ENCODE measurements at regions not wholly inside any gene's neighbourhood (a gene's known extent, or its start where the extent isn't known, plus 50 kb on each side); places are given as distances from the start of the nearest gene placed in this dataset.

DNA sequence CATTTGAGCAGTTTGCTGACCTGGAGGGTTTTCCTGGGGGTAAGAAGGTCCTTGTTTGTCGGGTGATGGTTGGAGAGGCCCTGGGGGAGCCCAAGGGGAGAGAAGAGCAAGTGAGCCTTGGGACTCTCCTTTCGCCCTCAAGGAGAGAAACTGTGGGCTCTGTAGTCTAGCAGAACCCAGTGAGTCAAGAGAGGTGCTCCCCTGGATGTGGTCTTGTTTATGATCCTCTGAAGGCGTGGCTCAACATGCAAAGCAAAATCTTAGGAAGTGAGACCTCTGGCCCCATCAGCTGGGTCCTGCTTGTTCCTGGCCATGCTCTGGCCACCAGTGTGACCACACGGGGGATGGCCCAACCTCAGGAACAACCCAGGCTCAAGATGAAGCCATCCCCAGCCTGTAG is 66.5 kb upstream of the ALX4 start (continued):
- no peak for TF ChIP-seq MTA2 (IDR thresholded peaks at IDR 0.05; ENCODE audit: low read depth)

DNA sequence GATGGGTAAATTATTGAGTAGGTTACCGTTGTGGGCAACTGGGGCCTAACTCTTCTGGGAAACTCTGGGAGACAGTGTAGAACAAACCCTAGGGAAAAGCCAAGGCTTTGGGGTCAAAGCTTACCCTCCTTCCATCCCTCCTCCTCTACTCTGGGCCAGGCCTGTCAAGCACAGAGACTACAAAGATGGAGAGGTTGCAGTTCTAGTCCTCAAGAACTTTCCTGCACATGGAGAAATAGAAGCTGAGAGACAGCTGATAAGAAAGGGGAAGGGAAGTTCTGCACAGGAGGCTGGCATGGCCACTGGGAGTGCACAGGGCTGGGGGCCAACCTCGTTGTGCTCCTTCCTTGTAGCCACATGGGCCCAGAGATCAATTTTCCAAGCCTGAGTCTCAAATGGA is 67.2 kb upstream of the ALX4 start:
- Histone ChIP-seq H3K4me2 (ENCODE audit: control insufficient read depth, insufficient read depth) (no peak overlapping the region), H4K20me1 (ENCODE audit: control insufficient read depth, insufficient read depth) (no peaks in the 10 kb centered on the region), H3K27me3 (replicated peaks in 1 of 2; ENCODE audit: control insufficient read depth in 2 of 2, insufficient read depth in 2 of 2, low read length in 1 of 2) (no peaks in the 10 kb centered on the region; a peak in 1 of 4 replicates), H3K36me3 (ENCODE audit: control insufficient read depth in 2 of 2, insufficient read depth in 2 of 2, low read length in 1 of 2) (no peaks in the 10 kb centered on the region), H3K27ac (ENCODE audit: control insufficient read depth, insufficient read depth) (no peak overlapping the region), H3K4me1 (ENCODE audit: control insufficient read depth, insufficient read depth, low read length) (no peaks in the 10 kb centered on the region), H3K9ac (ENCODE audit: control insufficient read depth, insufficient read depth, low read length) (no peak overlapping the region), H3K4me3 (no peak overlapping the region), H3K9me3 (replicated peaks; ENCODE audit: control insufficient read depth, insufficient read depth, low read length) (no peaks in the 10 kb centered on the region; the same call in 2 of the 3 replicates), H3K79me2 (ENCODE audit: control insufficient read depth, insufficient read depth, low read length) (no peaks in the 10 kb centered on the region), H2AFZ (ENCODE audit: control insufficient read depth, low read depth, low read length) (no peak overlapping the region)
- ChIA-PET SMC1A (ENCODE audit: uncharacterized antibody, unreplicated experiment) (no interaction called here), POLR2A (no interaction called here), RAD21 (ENCODE audit: unreplicated experiment) (no interaction called here), CTCF (no interaction called here)
- in situ Hi-C loops (cut with MboI) (no loop called here), intact Hi-C loops (cut with micrococcal nuclease; ENCODE audit: unreplicated experiment) (no loop called here)
- BruUV-seq (replicated peaks), result no TSS peak
- FAIRE-seq (no peak), ATAC-seq (no peak), DNase-seq (ENCODE audit: low read depth, low spot score) (no peak)
- 32% methylated on average over 2 of the region's 2 CpGs for WGBS (ENCODE audit: insufficient coverage, insufficient replicate concordance, low lambda C conversion rate, missing lambda C conversion rate)
- no peak for TF ChIP-seq MEF2B (IDR thresholded peaks at IDR 0.05; ENCODE audit: partially characterized antibody, poor library complexity, severe bottlenecking)
- no peak for TF ChIP-seq ZNF217 (IDR thresholded peaks at IDR 0.05)
- TF ChIP-seq, protein P1, sequence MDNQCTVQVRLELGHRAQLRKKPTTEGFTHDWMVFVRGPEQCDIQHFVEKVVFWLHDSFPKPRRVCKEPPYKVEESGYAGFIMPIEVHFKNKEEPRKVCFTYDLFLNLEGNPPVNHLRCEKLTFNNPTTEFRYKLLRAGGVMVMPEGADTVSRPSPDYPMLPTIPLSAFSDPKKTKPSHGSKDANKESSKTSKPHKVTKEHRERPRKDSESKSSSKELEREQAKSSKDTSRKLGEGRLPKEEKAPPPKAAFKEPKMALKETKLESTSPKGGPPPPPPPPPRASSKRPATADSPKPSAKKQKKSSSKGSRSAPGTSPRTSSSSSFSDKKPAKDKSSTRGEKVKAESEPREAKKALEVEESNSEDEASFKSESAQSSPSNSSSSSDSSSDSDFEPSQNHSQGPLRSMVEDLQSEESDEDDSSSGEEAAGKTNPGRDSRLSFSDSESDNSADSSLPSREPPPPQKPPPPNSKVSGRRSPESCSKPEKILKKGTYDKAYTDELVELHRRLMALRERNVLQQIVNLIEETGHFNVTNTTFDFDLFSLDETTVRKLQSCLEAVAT (IDR thresholded peaks at IDR 0.05), result no peak
- no peak for TF ChIP-seq TCF12 (IDR thresholded peaks at IDR 0.05; ENCODE audit: low read depth, low read length)
- TF ChIP-seq ZNF207 (IDR thresholded peaks at IDR 0.05; ENCODE audit: borderline replicate concordance), result no peak
- TF ChIP-seq, protein P2, sequence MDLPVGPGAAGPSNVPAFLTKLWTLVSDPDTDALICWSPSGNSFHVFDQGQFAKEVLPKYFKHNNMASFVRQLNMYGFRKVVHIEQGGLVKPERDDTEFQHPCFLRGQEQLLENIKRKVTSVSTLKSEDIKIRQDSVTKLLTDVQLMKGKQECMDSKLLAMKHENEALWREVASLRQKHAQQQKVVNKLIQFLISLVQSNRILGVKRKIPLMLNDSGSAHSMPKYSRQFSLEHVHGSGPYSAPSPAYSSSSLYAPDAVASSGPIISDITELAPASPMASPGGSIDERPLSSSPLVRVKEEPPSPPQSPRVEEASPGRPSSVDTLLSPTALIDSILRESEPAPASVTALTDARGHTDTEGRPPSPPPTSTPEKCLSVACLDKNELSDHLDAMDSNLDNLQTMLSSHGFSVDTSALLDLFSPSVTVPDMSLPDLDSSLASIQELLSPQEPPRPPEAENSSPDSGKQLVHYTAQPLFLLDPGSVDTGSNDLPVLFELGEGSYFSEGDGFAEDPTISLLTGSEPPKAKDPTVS (IDR thresholded peaks at IDR 0.05; ENCODE audit: low read depth, low read length), result no peak
- no peak for TF ChIP-seq CHD4 (IDR thresholded peaks at IDR 0.05)
- no peak for TF ChIP-seq ZSCAN29 (IDR thresholded peaks at IDR 0.05)
- no peak for TF ChIP-seq IKZF2 (IDR thresholded peaks at IDR 0.05)
- no peak for TF ChIP-seq BMI1 (IDR thresholded peaks at IDR 0.05; ENCODE audit: borderline replicate concordance)
- TF ChIP-seq RUNX3 (IDR thresholded peaks at IDR 0.05; ENCODE audit: low read length), result no peak
- TF ChIP-seq POU2F2 (IDR thresholded peaks at IDR 0.05; ENCODE audit: borderline replicate concordance, low read depth, low read length), result no peak
- TF ChIP-seq ZNF274 (IDR thresholded peaks at IDR 0.05; ENCODE audit: insufficient read depth, insufficient read length), result no peak
- TF ChIP-seq EZH2 (IDR thresholded peaks at IDR 0.05; ENCODE audit: borderline replicate concordance, control insufficient read depth, low read depth, low read length), result no peak
- TF ChIP-seq ATF7 (IDR thresholded peaks at IDR 0.05; ENCODE audit: low read depth), result no peak
- TF ChIP-seq GABPA (IDR thresholded peaks at IDR 0.05; ENCODE audit: low read depth), result no peak
- TF ChIP-seq ZNF622 (IDR thresholded peaks at IDR 0.05), result no peak

Data from GM12878 (cell line).